ENCODE measurements at regions not wholly inside any gene's neighbourhood (a gene's known extent, or its start where the extent isn't known, plus 50 kb on each side); places are given as distances from the start of the nearest gene placed in this dataset.

GRCh38 chr4:72857216-72857615, 212.3 kb downstream of the COX18 start:
- TF ChIP-seq, protein P1, sequence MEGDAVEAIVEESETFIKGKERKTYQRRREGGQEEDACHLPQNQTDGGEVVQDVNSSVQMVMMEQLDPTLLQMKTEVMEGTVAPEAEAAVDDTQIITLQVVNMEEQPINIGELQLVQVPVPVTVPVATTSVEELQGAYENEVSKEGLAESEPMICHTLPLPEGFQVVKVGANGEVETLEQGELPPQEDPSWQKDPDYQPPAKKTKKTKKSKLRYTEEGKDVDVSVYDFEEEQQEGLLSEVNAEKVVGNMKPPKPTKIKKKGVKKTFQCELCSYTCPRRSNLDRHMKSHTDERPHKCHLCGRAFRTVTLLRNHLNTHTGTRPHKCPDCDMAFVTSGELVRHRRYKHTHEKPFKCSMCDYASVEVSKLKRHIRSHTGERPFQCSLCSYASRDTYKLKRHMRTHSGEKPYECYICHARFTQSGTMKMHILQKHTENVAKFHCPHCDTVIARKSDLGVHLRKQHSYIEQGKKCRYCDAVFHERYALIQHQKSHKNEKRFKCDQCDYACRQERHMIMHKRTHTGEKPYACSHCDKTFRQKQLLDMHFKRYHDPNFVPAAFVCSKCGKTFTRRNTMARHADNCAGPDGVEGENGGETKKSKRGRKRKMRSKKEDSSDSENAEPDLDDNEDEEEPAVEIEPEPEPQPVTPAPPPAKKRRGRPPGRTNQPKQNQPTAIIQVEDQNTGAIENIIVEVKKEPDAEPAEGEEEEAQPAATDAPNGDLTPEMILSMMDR (conservative IDR thresholded peaks at IDR 0.05 in 1 of 2, IDR thresholded peaks at IDR 0.05 in 1 of 2; ENCODE audit: low read depth in 1 of 2, low read length in 2 of 2) = no peak
- no peak for TF ChIP-seq EZH2 (IDR thresholded peaks at IDR 0.05; ENCODE audit: low read length, missing control alignments)
